GM21447 (cell line): ENCODE measurements at regions not wholly inside any gene's neighbourhood (a gene's known extent, or its start where the extent isn't known, plus 50 kb on each side); places are given as distances from the start of the nearest gene placed in this dataset.

Experiments
- ATAC-seq: cut with Tn5 transposase; IDR thresholded peaks from one replicate; pipeline ENCODE4 v1.9.1; 2021; ENCODE audit not compliant: unreplicated experiment

DNA sequence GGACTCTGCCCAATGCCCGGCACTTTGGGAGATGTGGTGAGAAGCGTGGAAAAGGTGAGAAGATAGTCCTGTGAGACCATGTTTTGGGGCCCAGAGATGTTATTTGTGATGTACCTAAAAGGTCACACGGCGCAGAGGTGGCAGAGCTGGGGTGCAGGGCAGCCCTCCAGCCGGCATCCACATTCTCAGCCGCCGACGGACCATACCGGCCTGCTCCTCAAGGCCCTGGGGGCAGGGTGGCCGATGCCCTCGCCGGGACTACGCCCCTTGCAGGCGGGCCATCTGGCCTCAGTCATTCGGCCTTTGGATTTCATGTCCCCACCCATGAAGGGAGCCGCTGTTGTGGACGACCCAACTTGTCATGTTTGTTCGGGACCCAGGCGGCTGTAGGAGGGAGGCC, 131.4 kb upstream of the GSE1 start:
- ATAC-seq = no peak

DNA sequence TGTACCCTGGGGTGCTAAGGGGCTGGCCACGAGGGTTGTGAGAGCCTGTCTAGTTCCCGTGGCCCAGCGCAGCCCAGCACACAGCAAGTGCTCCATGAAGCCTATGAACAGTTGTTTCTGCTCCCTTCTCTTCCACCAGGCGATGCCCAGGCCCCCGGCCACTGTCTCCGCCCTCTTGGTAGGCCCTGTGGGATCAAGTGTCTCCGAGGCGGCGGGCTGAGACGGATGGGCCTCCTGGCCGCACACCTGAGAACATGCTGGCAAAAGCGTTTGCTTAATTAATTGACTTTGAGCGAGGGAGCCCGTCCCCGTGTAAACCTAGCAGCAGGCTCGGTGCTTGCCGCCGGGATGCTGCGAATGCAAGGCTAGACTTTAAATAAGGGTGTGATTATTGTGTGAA, 129.7 kb upstream of the GSE1 start:
- ATAC-seq = no peak

DNA sequence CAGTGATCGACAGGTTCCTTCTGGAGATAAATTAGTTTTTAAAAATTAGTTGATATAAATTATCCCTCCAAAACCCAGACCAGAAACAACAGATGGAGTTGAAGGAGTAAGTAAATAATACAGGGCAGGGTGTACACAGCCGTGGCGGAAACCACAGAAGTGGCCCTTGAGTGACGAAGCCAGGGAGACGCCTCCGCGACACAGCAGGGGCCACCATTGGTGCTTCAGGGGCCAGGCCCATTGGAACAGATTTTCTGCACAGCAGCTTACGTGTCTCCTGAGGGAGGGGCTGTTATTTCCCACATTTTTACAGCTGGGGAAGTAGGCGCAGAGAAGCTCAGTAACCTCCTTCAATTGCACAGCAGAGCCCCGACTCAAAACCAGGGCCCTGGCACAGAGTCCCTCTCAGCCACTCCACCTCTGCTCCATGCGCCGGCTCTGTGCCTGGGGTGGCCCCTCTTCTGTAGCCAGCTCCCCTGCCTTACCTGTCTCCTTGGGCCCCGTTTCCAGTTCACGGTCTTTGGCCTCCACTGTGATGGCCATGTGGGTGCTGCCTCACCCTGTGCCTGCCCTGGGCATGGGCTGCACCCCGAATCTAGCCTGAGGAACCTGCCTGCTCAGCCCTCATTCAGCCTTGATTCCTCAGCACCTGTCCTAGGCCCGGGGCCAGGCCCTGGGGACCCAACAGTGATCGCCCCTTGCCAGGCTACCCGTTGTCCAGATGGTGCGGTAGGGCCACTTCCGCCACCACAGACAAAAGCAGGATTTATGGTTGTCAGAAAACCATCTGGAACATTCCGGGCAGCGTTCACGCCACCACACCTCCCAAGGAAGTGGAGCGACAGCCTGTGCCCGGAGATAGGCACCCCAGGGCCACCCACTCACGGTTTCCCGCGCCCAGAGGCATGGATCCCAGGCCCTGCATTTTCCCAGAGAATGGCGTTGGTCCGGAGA, 128.5 kb upstream of the GSE1 start:
- no peak for ATAC-seq

DNA sequence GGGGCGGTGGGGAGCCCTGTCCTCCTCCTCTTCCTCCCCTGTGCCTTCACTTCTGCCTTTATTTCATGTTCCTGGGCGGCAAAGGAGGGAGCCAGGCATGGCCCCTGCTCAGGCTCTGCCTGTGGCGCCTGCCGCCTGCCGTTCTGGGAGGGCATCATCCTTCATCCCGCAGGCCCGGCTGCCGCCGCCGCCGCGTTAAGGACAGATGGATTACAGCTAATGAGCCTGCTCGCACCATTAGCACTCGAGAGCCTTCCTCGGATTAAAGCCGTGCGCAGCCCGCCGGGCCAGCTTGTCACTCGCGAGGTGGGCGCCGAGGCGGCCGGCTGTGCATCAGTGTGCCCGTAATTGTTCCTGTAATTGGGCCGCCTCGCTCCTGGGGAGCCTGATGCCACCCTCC, 127.7 kb upstream of the GSE1 start:
- no peak for ATAC-seq

DNA sequence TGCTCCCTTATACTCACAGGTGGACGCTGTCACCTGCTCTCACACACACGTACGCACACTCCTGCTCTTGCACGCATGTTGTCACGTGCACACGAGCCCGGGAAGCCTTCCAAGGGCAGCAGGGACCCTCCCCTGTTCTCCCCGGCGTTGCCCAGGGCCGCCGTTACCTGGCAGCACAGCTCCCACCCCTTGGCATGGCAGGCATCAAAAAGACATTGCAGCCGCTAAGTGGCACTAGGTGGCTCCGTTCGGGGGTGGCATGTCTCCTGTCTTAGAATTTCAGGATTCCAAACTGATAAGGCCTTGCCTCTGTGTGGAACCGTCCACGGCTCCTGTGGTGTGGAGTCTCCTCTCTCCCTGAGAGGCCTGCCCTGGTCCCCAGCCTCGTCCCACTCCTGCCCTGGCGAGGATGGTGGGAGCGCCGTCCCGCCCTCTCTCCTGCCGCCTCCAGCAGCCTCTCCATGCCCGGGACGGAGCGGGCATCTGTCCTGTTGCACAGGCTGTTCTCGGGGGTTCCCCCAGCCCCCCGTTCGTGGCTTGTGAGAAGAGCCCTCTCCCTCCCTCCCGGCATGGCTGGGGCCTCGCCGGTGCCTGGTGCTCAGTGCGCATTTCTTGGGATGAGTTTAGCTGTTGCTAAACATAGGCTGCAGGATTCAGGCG, 126.7 kb upstream of the GSE1 start:
- ATAC-seq = no peak

DNA sequence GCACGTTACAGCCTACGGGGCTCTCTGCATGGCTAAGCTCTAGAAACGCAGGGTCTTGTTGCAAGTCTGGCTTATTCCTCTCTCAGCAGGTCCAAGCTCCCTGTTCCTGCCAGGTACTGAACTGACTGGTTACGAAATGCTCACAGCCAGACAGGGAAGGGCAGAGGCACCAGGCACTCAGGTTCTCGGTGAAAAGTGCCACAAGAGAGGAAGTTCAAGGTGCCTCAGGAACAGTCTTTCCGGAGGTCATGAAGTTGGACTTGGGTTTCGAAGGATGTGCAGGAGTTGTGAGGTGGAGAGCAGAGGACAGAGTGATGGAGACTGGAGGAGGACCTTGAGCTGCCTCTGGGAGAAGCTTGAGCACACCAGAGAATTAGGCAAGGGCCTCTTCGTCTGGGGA, 124.7 kb upstream of the GSE1 start:
- no peak for ATAC-seq

DNA sequence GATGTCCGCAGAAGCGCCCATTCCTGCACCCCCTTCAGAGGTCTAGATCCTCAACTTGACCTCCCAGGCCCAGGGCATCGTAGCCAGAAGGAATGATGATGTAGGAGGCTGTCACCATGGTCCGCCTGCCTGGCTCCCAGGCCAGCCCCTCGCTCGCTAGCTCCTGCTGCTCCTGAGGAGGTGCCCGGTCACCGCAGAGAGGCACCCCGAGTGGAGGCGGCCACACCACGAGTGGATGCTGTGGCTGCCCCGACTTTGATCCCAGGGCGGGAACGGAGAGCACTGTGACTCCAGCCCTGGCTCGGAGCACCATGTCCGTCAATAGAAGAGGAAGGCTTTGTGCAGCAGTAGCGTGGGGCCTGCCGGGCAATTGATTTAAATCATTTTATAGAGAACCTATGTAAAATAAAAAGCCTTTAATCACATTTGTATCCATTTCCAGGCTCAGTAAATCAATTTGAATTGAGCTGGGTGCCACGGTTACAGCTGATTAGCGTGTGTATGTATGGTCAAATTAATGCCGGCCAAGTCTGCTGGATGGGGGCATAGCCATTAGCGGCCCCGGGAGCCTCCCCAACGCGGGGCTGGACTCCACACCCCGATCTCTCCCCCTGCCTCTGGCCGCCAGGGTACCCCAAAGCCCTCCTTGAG, 122.6 kb upstream of the GSE1 start:
- no peak for ATAC-seq

DNA sequence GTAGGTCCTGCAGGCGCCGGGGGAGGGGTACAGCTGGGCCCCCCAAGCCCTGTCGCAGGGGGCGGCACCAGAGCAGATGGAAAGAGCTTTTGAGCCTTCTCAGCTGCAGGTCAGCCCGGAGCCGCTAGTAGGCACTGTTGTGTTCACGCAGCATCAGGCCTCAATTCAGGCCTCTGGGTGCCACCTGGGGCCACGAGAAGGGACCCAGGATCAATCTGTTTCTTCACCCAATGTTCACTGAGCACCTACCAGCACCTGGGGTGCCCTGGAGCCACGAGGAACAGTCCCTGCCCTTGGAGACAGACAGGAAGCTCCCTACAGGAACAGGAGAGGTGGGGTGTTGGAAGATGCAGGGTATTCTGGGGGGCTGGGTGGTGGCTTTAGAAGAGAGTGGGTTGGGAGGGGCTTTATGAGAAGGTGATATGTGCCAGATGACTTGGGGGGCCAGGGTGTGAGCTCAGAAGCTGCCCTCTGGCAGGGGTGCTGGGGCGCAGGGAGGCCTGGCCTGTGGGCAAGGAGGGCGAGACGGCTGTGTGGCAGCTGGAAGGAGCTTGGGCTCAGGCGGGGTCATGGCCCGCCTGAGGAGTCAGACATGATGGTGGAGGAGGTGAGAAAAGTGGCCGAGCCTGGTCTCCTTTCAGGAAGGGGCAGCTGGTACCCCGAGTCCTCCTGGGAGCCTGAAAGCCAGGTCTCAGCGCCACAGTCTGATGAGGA, 121.9 kb upstream of the GSE1 start:
- no peak for ATAC-seq

DNA sequence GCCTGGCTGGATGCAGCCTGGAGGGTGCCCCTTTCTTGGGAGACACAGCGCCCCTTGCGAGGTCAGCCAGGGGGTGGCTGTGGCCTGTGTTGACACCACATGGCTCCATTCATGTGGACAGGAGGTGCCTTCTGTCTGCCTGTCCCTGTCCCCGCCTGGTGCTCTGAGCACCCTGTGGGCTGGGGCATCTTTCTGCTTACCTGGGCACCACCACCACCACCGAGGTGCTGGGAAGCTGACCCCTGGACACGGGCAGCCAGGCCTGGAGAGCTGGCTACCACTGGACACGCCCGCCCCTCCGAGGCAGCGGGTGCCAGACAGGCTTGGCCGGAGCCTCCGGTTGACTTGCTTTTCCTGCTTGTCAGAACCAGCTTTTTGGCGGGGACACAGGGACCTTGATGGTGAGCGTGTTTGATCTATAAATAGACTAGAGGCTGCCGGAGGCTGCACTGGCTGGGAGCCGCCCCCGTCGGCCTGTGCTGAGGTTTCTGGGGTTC, 121.3 kb upstream of the GSE1 start:
- no peak for ATAC-seq

DNA sequence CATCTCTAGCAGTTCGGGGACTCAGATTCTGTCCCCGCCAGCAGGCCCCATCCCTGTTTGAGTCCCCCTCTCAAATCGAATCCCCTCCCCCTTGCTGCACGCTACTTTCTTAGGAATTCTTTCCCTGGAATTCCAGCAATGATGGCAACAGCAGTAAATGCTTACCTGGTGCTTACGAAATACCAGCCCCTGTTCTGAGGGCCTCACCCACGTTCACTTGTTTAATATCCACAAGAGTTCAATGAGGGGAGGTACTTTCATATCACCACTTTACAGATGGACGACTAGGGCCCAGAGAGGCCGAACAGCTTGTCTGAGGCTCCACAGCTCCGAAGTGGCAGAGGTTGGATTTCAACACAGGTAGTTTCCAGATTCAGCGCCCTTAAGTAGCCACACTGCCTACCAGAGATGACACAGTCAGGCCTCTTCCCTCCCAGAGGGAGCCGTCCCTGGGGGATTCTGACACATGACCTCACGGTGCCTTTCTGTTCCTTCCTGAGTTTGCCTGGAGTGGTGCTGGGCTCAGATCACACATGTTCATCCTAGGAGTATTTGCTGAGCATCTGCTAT, 120.7 kb upstream of the GSE1 start:
- no peak for ATAC-seq

DNA sequence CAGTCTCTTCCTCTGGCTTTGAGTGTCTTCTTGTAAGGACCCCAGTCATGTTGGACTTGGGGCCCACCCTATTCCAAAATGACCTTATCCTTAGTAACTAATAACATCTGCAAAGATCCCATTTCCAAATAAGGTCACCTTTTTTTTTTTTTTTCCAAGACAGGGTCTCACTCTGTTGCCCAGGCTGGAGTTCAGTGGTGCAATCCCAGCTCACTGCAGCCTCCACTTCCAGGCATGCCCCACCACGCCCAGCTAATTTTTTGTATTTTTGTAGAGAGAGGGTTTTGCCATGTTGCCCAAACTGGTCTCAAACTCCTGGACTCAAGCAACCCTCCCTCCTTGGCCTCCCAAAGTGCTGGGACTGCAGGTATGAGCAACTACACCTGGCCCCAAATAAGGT, 118.8 kb upstream of the GSE1 start:
- no peak for ATAC-seq

DNA sequence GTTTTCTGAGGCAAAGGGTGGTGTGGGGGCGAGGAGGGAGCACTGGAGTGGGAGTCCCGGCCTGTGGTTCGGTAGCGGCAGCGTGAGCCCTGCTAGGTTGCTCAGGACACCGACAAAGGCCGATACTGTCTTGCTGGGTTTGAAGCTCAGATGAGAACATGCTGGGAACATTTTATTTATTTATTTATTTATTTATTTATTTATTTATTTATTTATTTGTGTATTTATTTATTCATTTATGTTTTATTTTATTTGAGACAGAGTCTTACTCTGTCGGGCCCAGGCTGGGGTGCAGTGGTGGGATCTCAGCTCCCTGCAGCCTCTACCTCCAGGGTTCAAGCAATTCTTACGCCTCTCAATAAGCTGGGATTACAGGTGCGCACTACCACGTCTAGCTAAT, 117.9 kb upstream of the GSE1 start:
- no peak for ATAC-seq

DNA sequence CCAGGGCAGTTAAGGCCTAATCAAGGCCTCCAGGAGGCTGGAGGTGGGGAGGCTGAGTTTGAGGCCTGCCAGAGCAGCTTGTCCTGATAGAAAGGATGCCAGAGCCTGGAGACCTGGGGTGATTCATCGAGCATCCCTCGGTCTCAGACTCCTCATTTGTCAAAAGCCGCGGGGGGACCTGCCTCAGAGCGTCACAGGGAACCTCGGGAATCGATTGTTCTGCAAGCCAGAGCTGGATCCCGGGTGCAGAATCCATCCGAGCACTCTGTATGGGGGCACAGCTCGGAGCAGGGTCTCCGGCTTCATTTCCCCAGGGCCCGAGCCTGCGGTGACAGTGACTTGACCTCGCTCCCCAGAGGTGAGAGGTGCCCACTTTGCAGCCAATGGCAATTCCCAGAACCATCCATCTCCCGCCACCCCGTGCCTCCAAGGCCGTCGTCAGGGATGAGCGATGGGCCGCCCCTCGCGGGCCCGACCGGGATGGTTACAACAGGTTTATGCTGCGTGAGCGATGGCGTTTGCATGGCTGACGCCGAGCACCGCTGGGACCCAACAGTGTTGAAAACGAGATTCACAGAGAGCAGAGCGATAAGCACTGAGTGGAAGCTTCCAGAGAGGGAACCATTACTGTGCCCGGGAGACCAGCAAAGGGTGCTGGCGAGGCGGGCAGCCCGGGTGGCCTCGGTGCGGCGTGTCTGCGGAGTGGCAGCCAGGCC, 117.1 kb upstream of the GSE1 start:
- no peak for ATAC-seq

DNA sequence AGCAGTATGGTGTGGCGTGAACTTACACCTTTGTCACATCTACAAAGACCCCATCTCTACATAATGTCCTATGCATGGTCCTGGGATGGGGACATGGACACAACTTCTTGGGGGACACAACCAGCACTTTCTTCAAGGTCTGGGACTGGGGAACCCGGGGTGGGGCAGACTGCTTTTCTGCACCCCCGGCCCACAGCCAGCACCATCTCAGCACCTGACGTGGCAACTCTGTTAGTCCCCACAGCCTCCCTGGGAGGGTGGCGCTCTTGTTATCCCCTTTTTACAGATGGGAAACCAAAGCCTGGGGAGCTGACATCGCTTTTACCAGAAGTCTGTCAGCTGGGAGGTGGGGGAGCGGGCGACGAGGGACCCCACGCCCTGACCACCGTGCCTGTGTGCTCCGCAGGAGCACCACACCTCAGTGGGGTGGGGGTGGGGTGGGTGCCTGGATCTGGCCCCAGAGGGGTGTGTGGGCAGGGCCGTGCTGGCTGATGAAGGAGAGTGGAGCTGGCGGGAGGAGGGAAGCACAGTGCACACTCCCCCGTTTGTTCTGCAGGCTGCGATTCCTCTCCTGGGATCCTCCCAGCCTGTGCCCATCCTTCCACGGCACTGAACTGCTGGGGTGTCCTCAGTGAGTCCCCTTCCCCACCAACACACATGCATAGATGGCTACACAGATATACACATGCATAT, 115.4 kb upstream of the GSE1 start:
- ATAC-seq = no peak

DNA sequence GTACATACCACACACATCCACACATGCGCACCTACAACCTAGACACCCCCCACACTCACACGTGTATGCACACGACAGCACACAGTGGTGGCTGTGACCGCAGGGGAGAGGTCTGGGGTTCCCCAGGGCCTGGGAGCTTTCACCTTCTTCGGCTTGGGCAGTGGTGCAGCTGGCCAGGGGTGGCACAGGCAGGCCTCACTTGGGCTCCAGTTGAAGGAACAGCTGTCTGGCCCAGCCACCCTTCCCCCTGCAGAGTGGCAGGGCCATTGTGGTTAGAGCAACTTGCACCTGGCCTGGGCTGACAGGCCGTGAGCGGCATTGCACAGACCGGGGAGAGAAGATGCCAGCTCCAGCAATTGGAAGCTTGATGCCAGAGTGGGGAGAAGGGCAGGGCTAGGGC, 114.5 kb upstream of the GSE1 start:
- ATAC-seq = peak; percentile 51

DNA sequence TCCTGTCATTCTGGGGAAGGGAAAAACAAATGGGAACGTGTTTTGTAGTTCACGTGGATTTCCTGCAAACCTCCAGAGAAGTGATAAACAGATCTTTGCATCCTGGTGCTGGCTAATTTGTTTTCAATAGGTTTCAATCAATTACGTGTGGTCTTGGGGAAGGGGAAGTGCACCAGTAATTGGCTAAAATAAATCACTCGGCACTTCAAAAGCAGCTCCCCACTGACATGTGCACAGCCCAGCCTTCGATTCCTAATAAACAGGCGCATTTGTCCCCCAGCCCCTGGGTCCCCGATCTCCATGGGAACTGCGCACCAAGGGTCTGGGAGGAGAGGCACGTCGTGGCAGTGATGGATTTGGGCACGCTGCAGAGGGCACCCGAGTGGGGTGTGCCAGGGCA, 112.9 kb upstream of the GSE1 start:
- no peak for ATAC-seq

DNA sequence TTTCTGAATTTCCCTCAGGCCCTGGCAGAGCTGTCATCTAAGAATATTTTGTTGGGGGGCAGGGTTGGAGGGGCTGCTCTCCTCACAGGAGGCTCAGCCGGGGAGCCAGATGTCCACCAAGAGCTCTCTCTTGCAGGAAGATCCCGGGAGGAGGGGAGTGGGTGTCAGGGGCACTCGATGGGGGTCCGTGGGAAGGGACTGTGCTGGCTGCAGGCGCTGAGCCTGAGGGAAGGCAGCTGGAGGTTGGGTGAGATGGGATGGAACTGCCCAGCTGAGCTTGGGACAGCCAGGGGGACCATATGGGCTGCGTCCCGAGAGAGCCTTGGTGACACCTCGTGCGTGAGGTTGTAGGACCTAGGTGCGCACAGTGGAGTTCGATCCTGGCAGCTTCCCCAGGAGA, 111.2 kb upstream of the GSE1 start:
- ATAC-seq = no peak

DNA sequence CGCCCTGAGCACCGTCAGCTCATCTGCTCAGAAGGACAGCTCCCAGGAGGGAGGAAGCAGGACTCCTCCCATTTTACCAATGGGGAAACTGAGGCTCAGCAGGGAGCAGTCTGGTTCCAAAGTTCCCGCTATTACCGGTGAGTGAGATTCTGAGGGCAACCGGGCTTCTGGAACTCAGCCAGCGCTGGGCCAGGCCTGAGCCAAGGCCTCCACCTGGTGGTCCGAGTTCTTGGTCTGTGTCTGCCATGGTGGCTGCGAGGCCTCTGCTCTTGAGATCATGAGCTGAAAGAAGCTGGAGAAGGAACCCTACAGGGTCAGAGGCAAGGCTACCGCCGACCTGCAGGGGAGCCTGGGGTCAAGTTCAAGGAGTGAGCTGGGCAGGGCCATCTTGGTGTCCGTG, 110.8 kb upstream of the GSE1 start:
- no peak for ATAC-seq

DNA sequence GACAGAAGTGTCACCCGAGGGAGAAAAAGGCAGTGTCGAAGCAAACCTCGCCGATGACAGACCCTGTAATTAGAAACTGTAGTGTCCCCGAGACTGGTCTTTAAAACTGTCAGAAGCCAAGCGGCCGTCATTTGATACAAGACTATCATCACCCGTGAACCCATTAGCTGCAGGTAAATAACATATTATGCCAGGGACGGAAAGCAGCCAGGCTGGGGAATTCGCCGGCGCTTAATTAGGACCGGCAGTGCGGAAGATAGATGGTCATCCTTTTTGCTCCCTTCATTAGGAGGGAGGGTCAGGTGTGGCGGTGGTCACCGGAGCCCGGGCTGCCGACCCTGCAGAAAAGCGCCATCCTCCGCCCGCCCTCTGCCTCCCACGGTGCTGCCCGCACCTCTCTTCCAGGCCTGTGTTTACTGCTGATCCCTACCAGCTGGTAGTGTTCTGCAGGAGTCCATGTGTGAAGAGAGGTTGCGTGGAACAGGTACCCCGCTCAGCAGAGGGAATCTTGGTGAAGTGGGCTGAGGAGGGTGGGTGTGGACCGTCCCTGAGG, 109.4 kb upstream of the GSE1 start:
- no peak for ATAC-seq
